Effector CD4-positive, alpha-beta T cell (primary cell): ENCODE measurements at regions not wholly inside any gene's neighbourhood (a gene's known extent, or its start where the extent isn't known, plus 50 kb on each side); places are given as distances from the start of the nearest gene placed in this dataset.

Source experiments
- DNase-seq: peaks from one replicate; pipeline ENCODE4 v3.0.0-alpha.2; 2020

- DNase-seq, result no peak
Observed at GRCh38 chr5:82330530-82331270, 52.5 kb upstream of the RPS23 start.

DNA sequence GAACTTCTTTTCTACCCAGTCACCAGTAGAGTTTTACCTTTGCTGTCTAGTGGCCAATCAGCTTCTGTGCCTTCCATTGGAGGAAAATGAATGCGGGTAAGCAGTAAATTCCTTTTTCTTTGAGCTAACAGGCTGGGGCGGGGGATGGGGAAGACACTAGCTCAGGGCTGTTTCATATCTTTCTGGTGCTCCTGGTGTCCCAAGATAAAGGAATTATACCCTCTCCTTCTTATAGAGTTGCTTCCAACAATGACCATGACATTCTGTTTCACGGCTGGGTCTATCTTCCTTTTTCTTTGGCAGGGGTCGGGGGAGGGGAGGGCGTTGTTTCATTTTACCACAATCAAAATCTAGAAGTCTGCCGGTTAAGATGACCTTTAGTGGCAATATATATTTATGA is 51.2 kb upstream of the RPS23 start:
- no peak for DNase-seq
